ENCODE measurements at regions not wholly inside any gene's neighbourhood (a gene's known extent, or its start where the extent isn't known, plus 50 kb on each side); places are given as distances from the start of the nearest gene placed in this dataset.

GRCh38 chr10:128529225-128529624 lies 403.0 kb upstream of the MKI67 start:
- H3K27ac Mint-ChIP-seq = no peak overlapping the region
- DNase-seq = no peak

GRCh38 chr10:128530301-128530700 lies 404.1 kb upstream of the MKI67 start:
- peaks cover 48% of the 10 kb centered on the region for H3K9me3 Mint-ChIP-seq
- H3K36me3 Mint-ChIP-seq (ENCODE audit: low read depth) = no peaks in the 10 kb centered on the region
- no peak for DNase-seq
- H3K27ac Mint-ChIP-seq = no peak overlapping the region
- peak; percentile 67; the same call in 1 of the 2 replicates for TF ChIP-seq CTCF (IDR thresholded peaks at IDR 0.05)
- H3K27me3 Mint-ChIP-seq (ENCODE audit: insufficient read depth) = peaks cover 3% of the 10 kb centered on the region; the same call in 1 of the 2 replicates
- no peak overlapping the region for H3K4me3 Mint-ChIP-seq
- no peaks in the 10 kb centered on the region for H3K4me1 Mint-ChIP-seq (ENCODE audit: low read depth)

More at GRCh38 chr10:128529225-128529624, 403.0 kb upstream of the MKI67 start:
- Mint-ChIP-seq H3K4me1 (ENCODE audit: low read depth) (no peaks in the 10 kb centered on the region), H3K9me3 (peaks cover 38% of the 10 kb centered on the region), H3K36me3 (ENCODE audit: low read depth) (no peaks in the 10 kb centered on the region), H3K4me3 (no peak overlapping the region), H3K27me3 (ENCODE audit: insufficient read depth) (peaks cover 3% of the 10 kb centered on the region; the same call in 1 of the 2 replicates)
- TF ChIP-seq CTCF (IDR thresholded peaks at IDR 0.05) = no peak

- Mint-ChIP-seq H3K27ac (no peak overlapping the region), H3K36me3 (ENCODE audit: low read depth) (no peaks in the 10 kb centered on the region), H3K4me3 (no peak overlapping the region), H3K9me3 (peaks cover 47% of the 10 kb centered on the region), H3K27me3 (ENCODE audit: insufficient read depth) (peaks cover 3% of the 10 kb centered on the region; the same call in 1 of the 2 replicates), H3K4me1 (ENCODE audit: low read depth) (no peaks in the 10 kb centered on the region)
- DNase-seq = no peak
- TF ChIP-seq CTCF (IDR thresholded peaks at IDR 0.05) = no peak
These were observed 404.7 kb upstream of the MKI67 start for GRCh38 chr10:128530946-128531345.

GRCh38 chr10:128534686-128535085 lies 408.5 kb upstream of the MKI67 start:
- Mint-ChIP-seq H3K27me3 (ENCODE audit: insufficient read depth) (peaks cover 1% of the 10 kb centered on the region; the same call in 1 of the 2 replicates), H3K36me3 (ENCODE audit: low read depth) (no peaks in the 10 kb centered on the region; the same call in 1 of the 2 replicates), H3K4me1 (ENCODE audit: low read depth) (no peaks in the 10 kb centered on the region), H3K27ac (no peak overlapping the region), H3K4me3 (no peak overlapping the region), H3K9me3 (peaks cover 43% of the 10 kb centered on the region)
- no peak for TF ChIP-seq CTCF (IDR thresholded peaks at IDR 0.05)
- DNase-seq = no peak

- H3K27me3 Mint-ChIP-seq (ENCODE audit: insufficient read depth) = peaks cover 1% of the 10 kb centered on the region; the same call in 1 of the 2 replicates
- no peak for DNase-seq
- no peak for TF ChIP-seq CTCF (IDR thresholded peaks at IDR 0.05)
- H3K4me3 Mint-ChIP-seq = no peak overlapping the region
- H3K9me3 Mint-ChIP-seq = peaks cover 49% of the 10 kb centered on the region
- H3K36me3 Mint-ChIP-seq (ENCODE audit: low read depth) = no peaks in the 10 kb centered on the region; the same call in 1 of the 2 replicates
- no peaks in the 10 kb centered on the region for H3K4me1 Mint-ChIP-seq (ENCODE audit: low read depth)
- H3K27ac Mint-ChIP-seq = no peak overlapping the region
These were observed 410.0 kb upstream of the MKI67 start for GRCh38 chr10:128536259-128536658.

Data from HFFc6 (cell line).